ENCODE measurements at regions not wholly inside any gene's neighbourhood (a gene's known extent, or its start where the extent isn't known, plus 50 kb on each side); places are given as distances from the start of the nearest gene placed in this dataset.

DNA sequence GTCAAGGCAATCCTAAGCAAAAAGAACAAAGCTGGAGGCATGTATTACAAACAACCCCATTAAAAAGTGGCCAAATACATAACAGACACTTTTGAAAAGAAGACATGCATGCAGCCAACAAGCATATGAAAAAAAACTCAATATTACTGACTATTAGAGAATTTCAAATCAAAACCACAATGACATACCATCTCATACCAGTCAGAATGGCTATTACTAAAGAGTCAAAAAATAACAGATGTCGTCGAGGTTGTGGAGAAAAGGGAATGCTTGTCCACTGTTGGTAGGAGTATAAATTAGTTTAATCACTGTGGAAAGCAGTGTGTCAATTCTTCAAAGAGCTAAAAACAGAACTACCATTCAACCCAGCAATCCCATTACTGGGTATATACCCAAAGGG is 604.6 kb upstream of the GRIA3 start:
- TF ChIP-seq, protein P1, sequence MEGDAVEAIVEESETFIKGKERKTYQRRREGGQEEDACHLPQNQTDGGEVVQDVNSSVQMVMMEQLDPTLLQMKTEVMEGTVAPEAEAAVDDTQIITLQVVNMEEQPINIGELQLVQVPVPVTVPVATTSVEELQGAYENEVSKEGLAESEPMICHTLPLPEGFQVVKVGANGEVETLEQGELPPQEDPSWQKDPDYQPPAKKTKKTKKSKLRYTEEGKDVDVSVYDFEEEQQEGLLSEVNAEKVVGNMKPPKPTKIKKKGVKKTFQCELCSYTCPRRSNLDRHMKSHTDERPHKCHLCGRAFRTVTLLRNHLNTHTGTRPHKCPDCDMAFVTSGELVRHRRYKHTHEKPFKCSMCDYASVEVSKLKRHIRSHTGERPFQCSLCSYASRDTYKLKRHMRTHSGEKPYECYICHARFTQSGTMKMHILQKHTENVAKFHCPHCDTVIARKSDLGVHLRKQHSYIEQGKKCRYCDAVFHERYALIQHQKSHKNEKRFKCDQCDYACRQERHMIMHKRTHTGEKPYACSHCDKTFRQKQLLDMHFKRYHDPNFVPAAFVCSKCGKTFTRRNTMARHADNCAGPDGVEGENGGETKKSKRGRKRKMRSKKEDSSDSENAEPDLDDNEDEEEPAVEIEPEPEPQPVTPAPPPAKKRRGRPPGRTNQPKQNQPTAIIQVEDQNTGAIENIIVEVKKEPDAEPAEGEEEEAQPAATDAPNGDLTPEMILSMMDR (IDR thresholded peaks at IDR 0.05), result no peak
- TF ChIP-seq EP300 (IDR thresholded peaks at IDR 0.05), result no peak
- TF ChIP-seq POLR2A (IDR thresholded peaks at IDR 0.05), result no peak
- TF ChIP-seq POLR2AphosphoS5 (IDR thresholded peaks at IDR 0.05), result no peak
